GM21447 (cell line): ENCODE measurements at regions not wholly inside any gene's neighbourhood (a gene's known extent, or its start where the extent isn't known, plus 50 kb on each side); places are given as distances from the start of the nearest gene placed in this dataset.
"Not testable (repeated sequence)": the region's sequence is repeated elsewhere in the genome, so short reads cannot be mapped to it uniquely, and the experiment has no call there.

Source experiments
- ATAC-seq: cut with Tn5 transposase; IDR thresholded peaks from one replicate; pipeline ENCODE4 v1.9.1; 2021; ENCODE audit not compliant: unreplicated experiment

GRCh38 chr1:224061436-224061835 is 52.5 kb upstream of the FBXO28 start:
- no peak for ATAC-seq

GRCh38 chr1:224059897-224060427 is 53.9 kb upstream of the FBXO28 start:
- ATAC-seq: no peak

GRCh38 chr1:224058303-224058702 is 55.6 kb upstream of the FBXO28 start:
- ATAC-seq: no peak

GRCh38 chr1:224057461-224058199 is 56.3 kb upstream of the FBXO28 start:
- ATAC-seq: no peak

GRCh38 chr1:224054611-224055010 is 59.3 kb upstream of the FBXO28 start:
- ATAC-seq: no peak

GRCh38 chr1:224054012-224054411 is 59.9 kb upstream of the FBXO28 start:
- ATAC-seq: no peak

- no peak for ATAC-seq
Measured at GRCh38 chr1:224053456-224053855, 60.5 kb upstream of the FBXO28 start.

GRCh38 chr1:224052772-224053171 is 61.1 kb upstream of the FBXO28 start:
- no peak for ATAC-seq

- ATAC-seq: not testable (repeated sequence)
Measured at GRCh38 chr1:224051782-224052181, 62.1 kb upstream of the FBXO28 start.

- no peak for ATAC-seq
Measured at GRCh38 chr1:224051086-224051406, 62.9 kb upstream of the FBXO28 start.

- no peak for ATAC-seq
Measured at GRCh38 chr1:224047538-224047937, 66.4 kb upstream of the FBXO28 start.

- no peak for ATAC-seq
Measured at GRCh38 chr1:224045556-224045955, 68.4 kb upstream of the FBXO28 start.

- ATAC-seq: no peak
Measured at GRCh38 chr1:224044420-224044819, 69.5 kb upstream of the FBXO28 start.

GRCh38 chr1:224042557-224043118 is 71.3 kb upstream of the FBXO28 start:
- ATAC-seq: no peak

- ATAC-seq: no peak
Measured at GRCh38 chr1:224041032-224041431, 72.9 kb upstream of the FBXO28 start.

- not testable (repeated sequence) for ATAC-seq
Measured at GRCh38 chr1:224040423-224040822, 73.5 kb upstream of the FBXO28 start.

- ATAC-seq: not testable (repeated sequence)
Measured at GRCh38 chr1:224040006-224040405, 73.9 kb upstream of the FBXO28 start.

GRCh38 chr1:224038832-224039231 is 75.1 kb upstream of the FBXO28 start:
- ATAC-seq: not testable (repeated sequence)

GRCh38 chr1:224037362-224037761 is 76.5 kb upstream of the FBXO28 start:
- not testable (repeated sequence) for ATAC-seq

- not testable (repeated sequence) for ATAC-seq
Measured at GRCh38 chr1:224032608-224033276, 81.2 kb upstream of the FBXO28 start.

GRCh38 chr1:224031986-224032385 is 81.9 kb upstream of the FBXO28 start:
- ATAC-seq: not testable (repeated sequence)

GRCh38 chr1:224030257-224030656 is 83.7 kb upstream of the FBXO28 start:
- not testable (repeated sequence) for ATAC-seq
